Renal pelvis (tissue), 1 donor: ENCODE measurements at regions not wholly inside any gene's neighbourhood (a gene's known extent, or its start where the extent isn't known, plus 50 kb on each side); places are given as distances from the start of the nearest gene placed in this dataset.

ENCODE experiments used
- DNase-seq: peaks from one replicate; pipeline ENCODE4 v3.0.0-alpha.2; 2013

DNA sequence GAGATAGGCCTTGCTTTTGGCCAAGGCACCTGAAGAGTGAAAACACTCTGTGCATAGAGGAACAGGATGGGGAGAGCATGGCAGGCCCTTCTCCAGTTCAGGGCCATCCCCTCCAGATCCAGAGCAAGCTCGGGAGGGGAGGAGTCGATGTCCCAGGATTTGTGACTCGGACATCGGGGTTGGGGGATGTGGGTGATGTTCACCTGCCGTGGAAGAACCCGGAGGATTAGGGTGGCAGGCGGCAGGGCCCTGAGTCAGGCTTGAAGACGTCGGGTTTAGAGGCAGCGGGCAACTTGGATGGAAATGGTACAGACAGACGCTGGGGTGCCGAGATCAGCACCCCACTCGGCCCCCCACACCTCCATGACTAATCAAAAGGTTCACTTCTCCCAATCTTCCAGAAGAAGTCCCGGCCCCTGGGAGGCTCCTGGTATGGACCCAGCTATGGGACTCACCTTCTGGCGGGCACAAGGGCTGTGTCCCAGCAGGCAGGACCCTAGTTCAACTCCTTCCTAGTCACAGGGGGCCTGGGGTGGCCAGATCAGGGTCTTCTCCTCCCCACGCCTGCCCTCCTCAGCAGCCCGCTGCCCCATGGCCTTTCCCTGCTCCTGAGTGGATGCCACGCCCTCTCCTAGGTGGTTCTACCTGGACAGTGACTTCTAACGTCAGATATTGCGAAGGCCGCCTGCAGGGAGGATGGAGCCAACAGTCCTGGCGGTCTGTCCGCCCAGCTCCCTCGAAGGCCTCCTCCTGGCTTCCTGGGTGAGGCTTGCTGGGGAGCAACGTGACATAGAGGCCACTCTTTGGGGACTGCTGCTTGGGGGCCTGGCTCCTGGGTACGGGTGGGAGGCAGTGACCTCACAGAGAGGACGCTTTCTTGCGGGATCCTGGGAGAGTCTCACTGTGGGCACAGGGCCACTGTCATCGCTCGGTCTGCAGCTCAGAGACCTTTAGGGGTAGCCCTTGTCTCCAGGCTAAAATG is 792.5 kb downstream of the BRD1 start:
- no peak for DNase-seq

DNA sequence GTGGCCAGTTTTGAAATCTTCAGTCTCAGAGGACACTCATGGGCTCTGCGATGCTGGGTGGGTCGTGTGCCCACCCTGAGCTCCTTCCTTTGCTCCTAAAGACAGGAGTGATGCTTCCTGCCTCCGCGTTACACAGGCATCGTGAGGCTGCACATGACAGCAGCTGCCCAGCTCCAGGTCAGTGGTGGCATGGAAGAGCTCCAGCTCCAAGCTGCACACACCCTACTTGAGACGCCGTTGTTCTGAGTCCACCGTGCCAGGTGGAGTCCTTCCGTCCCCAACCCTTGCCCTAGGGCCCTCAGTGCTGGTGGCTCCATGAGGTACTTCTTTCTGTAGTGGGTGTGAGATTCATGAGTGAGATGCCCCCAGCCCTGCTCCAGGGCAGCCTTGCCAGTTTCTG is 794.1 kb downstream of the BRD1 start:
- DNase-seq, result no peak

DNA sequence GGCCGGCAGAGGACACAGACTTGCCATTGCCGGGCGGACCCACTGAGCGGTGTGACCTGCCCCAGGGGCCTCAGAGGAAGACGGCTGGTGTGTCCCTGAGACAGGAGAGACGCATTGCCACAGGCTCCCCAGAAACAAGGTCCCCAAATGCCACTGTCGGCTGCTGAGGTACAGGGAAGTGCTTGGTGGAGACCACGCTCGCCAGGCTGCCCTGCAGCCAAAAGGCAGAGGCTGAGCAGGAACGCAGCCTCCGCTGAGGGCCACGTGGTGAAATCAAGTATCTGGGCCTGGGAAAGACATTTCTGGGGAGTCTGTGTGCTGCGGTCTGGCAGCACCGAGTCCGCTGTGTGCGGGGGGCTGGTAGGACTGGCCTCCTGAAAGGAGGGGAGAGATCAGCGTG is 794.9 kb downstream of the BRD1 start:
- no peak for DNase-seq

DNA sequence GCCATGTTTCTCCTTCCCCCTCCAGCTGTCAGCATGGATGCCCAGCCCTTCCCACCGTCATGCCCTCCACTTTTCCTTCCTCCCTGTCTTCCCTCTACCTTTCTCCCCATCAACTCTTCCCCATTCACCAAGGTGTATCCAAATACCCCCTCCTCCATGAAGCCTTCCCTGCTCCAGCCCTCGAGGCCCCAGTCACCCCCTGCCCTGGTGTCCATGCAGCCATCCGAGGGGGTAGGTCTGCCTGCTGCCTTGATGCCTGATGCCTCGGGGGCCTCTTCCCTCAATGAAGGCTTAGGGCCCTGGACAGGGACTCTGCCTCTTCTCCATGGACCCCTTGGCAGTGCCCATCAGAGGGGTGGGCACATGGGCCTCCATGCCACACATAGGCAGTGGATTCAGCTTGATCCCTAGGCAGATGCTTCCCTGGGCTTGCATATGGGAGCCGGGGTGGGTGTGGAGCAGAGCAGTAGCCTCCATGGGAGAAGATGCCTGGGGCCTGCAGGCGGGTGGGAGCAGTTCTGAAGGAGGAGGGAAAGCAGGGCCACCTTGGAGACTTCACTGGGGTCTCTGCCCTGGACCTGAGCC is 795.8 kb downstream of the BRD1 start:
- DNase-seq, result no peak

GRCh38 chr22:49028111-49028510 is 799.6 kb downstream of the BRD1 start:
- no peak for DNase-seq

GRCh38 chr22:49027368-49027670 is 800.4 kb downstream of the BRD1 start:
- DNase-seq, result no peak

- DNase-seq, result no peak
Observed at GRCh38 chr22:49026494-49027367, 800.9 kb downstream of the BRD1 start.

DNA sequence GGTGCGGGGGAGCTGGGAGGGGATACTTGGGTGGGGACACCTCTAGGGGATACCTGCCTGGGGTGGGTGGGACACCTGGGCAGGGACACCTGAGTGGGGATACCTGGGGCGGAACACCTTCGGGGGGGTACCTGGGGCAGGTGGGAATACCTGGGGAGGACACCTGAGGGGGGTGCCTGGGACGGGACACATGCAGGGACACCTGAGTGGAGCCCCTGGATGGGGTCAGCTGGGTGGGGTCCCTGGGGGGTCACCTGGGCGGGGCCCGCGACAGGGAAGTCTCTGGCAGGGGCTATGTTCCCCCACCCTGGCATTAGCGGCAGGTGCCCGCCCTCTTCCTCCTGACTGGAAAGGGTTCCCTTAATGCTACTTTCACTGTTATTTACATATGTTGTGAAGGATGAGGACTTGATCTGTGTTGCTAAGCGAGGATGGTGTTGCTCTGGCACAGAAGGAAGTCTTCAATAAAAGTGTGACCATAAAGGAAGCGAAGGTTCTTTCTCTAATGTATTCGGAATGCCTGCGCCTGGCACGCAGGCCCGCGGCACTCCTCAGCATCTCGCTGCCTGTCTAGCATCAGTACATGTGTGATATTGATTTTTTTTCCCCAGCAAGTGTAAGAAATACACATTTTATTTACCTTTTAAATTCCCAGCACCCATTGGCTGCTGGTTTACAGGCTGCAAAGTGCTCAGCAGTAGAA is 801.7 kb downstream of the BRD1 start:
- no peak for DNase-seq

DNA sequence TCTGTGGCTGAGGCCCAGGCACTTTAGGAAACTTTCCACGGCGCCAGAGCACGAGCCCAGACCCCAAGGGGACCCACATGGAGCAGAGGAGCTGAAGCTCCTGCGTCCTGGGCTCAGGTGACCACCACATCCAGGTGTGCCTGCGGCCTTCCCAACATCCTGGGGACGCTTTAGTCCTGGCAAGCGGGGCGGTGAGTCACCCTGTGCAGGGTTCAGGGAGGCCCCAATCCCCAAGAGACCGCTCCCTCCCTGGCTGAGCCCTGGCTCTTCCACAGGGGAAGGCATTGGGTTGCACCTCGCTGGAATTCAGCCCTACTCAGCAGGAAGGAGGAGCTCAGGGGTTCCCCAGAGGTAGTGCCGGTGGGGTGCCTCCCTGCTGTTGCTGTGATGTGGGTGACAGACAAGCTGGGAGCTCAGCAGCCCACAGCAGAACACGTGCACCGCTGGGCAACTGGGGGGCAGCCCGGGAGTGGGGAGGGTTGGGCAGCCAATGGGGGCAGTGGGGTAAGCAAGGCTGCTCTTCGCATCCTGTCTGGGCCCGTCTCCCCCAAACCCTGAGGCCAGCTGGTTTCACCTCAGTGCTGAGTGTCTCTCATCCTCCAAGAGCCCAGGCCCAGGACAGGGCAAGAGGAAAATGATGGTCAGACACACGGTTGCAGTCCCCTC is 802.8 kb downstream of the BRD1 start:
- no peak for DNase-seq

DNA sequence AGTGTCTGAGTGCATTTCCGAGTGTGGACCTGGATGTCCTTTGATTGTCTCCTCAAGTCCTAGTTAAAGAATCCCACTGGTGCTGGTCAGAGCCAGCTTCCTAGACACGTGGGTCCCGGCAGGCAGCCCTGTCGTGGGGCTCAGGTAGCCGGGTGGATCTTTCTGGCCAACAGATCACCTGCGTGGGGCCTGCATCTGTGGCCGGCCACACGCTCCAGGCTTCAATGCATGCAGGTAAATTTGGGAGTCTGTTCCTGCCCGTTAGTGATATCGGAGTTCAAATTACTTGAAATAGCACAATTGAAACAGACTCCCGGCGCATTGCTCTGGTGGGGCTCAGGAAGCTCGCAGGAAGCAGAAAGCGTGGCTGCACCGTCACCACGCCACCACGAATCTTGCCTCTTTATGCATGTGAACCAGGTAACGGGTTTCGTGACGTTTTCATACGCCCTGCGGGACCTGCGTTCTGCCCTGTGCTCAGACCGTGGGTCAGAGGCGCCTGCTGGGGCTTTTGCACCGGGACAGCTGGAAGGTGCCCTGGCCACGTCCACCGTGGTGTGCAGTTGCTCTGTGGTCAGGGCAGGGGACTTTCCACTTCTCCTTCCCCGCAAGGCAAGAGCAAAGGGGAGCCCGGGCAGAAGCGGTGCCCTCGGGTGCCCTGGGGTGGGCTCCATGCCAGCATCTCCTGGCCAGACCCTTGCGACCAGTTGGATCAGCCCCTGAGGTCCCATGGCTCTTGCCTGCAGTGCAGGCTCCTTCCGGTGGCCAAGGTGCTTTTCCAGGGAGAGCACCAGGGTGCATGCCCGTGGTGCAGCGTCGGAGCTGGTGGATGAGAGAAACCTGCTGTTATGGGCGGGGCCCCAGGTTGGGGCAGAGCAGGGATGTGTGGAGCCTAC is 803.5 kb downstream of the BRD1 start:
- no peak for DNase-seq

DNA sequence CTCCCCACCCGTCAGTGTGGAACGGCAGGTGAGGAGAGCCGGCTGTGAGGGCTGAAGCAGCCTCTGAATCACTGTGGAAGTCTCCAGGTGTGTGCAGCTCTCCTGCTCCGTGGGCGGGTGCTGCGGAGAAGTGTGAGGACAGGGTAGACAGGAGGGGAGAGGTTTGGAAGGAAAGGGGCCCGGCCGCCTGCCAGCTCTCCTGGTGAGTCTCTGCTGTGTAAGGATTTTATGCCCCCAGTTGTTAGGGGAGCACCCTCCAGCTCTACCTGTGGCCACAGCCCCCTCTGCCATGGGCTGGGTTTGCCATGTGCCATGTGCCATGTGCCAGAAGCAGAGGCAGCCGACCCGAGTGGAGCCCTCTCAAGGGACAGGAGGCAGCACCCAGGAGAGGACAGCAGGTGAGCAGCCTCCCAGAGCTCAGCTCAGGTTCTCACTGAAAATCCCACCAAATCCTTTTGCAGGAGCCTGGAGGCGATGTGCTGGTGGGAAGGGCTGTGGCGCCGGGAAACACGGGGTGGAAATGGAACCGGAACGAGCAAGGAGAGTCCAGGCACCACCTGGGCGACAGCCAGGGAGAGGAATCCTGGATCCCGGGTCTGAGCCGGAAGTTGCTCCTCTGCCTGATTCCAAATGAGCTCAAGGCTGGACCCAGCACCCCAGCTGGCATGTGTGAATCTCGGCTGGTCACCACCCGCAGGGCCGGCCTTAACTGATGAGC is 804.4 kb downstream of the BRD1 start:
- DNase-seq, result no peak

- DNase-seq, result no peak
Observed at GRCh38 chr22:49022816-49023160, 804.9 kb downstream of the BRD1 start.

DNA sequence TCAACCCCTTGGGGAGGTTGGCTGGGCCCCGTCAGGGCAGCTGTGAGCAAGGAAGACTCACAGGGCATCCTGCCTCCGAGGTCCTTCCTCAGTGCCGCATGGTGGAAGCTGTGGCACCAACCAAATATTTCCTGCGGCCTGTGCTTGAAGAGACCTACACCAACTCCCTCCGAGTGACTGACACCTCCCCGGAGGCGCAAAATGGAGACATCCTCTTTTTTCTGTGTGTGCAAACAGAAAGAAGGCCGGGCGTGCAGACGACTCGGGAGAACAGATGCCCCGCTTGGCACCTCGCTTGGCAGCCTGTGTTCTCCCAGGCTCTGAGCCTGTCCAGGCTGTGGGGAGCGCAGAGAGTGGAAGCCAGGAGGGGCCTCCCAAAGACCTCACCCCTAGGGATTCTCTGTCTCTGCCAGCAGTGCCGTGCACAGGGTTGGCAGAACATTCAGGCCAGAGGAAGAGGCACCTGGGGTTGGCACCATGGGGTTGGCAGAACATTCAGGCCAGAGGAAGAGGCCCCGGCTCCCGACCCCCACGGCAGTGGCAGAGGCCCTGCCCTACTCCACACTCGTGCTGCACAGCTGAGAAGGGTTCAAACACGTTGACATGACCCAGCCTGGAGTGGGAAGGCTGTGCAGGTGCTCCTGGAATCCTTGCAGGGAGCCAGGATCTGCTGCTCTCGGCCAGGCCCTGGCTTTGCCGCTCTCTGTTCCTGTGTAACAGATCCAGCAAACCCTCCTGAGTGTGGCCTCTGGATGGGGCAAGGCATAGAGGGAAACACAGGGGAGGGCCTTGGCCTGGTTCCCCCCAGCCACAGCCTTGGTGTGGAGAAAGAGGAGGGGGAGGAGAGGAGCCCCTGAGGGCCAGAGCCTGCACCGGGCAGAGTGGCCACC is 805.5 kb downstream of the BRD1 start:
- DNase-seq, result no peak

DNA sequence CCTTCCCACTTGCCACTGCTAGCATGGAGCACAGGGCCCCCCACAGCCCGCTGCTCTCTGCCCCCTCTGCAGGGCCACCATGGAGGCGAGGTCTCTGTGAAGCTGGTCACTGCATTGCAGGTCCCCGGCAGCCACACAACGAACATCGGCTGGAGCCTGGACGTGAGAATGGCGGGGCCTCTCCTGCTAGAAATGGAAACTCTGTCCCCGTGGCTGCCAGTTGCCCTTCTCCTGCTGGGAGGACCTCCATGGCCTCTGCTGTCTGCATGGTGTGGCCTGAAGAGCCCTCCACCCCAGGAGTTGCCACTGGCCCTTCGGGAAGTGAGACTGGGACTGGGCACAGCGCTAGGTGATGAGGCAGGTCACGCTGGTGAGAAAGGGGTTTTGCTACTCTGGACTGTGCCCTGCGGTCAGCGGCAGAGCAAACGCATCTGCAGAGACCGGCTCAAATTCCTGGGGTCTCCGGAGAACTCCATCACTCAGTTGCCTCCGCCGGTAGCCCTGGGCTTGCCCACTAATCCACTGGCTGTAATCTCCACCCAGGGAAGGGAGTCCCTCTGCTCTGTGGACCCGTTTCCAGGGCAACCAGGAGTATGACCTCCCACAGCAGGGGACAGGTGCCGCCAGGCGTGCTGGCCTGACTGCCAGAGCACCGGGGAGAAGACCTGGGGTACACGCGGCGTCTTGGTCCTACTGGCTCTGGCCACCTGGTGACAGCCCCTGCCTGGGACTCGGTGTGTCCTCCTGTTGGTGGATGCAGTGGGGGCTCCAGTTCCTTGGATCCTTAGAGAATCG is 806.3 kb downstream of the BRD1 start:
- DNase-seq, result no peak

GRCh38 chr22:49019737-49020713 is 807.6 kb downstream of the BRD1 start:
- no peak for DNase-seq

- DNase-seq, result no peak
Observed at GRCh38 chr22:49018601-49019000, 809.1 kb downstream of the BRD1 start.
